ENCODE measurements at regions not wholly inside any gene's neighbourhood (a gene's known extent, or its start where the extent isn't known, plus 50 kb on each side); places are given as distances from the start of the nearest gene placed in this dataset.

DNA sequence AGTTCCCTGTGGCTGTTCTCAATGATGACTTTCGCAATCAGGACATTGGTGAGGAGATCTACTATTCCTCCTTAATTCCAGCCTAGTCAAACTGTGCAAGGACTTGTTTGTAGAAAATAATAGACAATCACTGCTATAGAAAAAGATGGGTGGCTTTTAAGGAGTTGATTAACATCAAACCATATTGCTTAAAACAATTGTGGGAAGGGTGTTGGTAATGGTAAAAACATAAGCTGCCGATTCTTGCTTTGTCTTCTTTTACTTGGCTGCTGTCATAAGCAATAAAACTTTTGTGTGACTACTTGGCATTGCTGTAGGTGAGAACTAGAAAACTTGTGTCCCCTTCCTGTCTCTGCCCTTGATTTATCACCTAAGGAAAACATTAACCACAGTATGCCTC, 561.2 kb upstream of the SEMA6A start:
- DNase-seq (ENCODE audit: low read depth, low spot score) = no peak
- Histone ChIP-seq H3K79me2 (ENCODE audit: control insufficient read depth, insufficient read depth, low read length) (no peaks in the 10 kb centered on the region), H4K20me1 (replicated peaks; ENCODE audit: control insufficient read depth, extremely low read depth, insufficient read depth, low read length) (no peaks in the 10 kb centered on the region), H3K27me3 (ENCODE audit: control insufficient read depth in 2 of 2, insufficient read depth in 2 of 2, low read length in 2 of 2) (no peaks in the 10 kb centered on the region), H3K4me1 (ENCODE audit: control insufficient read depth, extremely low read depth, insufficient read depth, low read length) (no peaks in the 10 kb centered on the region), H2AFZ (ENCODE audit: low read depth, low read length) (no peak overlapping the region), H3K27ac (ENCODE audit: insufficient read depth, low read depth, low read length) (no peak overlapping the region), H3K9ac (replicated peaks; ENCODE audit: extremely low read depth, insufficient read depth, low read length) (no peak overlapping the region), H3K4me3 (replicated peaks in 1 of 3; ENCODE audit: insufficient read depth in 1 of 3, low read depth in 1 of 3, low read length in 3 of 3) (no peak overlapping the region), H3K9me1 (replicated peaks; ENCODE audit: control insufficient read depth, extremely low read depth, insufficient read depth, low read length) (no peaks in the 10 kb centered on the region), H3K9me3 (replicated peaks; ENCODE audit: control insufficient read depth, insufficient read depth, low read length) (no peaks in the 10 kb centered on the region), H3K4me2 (ENCODE audit: insufficient read depth, low read length) (no peak overlapping the region), H3K36me3 (ENCODE audit: control insufficient read depth in 2 of 2, extremely low read depth in 1 of 2, insufficient read depth in 2 of 2, low read length in 2 of 2) (no peaks in the 10 kb centered on the region)
- intact Hi-C loops (cut with micrococcal nuclease) (no loop called here), dilution Hi-C loops (cut with MboI; ENCODE audit: extremely low pct_ligation_motif_present, low sequenced_read_pairs) (no loop called here)
- TF ChIP-seq, protein P1, sequence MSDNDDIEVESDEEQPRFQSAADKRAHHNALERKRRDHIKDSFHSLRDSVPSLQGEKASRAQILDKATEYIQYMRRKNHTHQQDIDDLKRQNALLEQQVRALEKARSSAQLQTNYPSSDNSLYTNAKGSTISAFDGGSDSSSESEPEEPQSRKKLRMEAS (IDR thresholded peaks at IDR 0.05; ENCODE audit: insufficient read depth, insufficient read length) = no peak
- no peak for TF ChIP-seq FOS (IDR thresholded peaks at IDR 0.05; ENCODE audit: borderline replicate concordance, insufficient read depth, low read length)
- TF ChIP-seq GATA2 (IDR thresholded peaks at IDR 0.05; ENCODE audit: insufficient read depth, insufficient read length, low read depth, low read length) = no peak
- TF ChIP-seq JUN (IDR thresholded peaks at IDR 0.05; ENCODE audit: borderline replicate concordance, insufficient read depth, insufficient read length, low read depth) = no peak
- no peak for TF ChIP-seq POLR2A (IDR thresholded peaks at IDR 0.05; ENCODE audit: low read depth, low read length)
- TF ChIP-seq, protein P2, sequence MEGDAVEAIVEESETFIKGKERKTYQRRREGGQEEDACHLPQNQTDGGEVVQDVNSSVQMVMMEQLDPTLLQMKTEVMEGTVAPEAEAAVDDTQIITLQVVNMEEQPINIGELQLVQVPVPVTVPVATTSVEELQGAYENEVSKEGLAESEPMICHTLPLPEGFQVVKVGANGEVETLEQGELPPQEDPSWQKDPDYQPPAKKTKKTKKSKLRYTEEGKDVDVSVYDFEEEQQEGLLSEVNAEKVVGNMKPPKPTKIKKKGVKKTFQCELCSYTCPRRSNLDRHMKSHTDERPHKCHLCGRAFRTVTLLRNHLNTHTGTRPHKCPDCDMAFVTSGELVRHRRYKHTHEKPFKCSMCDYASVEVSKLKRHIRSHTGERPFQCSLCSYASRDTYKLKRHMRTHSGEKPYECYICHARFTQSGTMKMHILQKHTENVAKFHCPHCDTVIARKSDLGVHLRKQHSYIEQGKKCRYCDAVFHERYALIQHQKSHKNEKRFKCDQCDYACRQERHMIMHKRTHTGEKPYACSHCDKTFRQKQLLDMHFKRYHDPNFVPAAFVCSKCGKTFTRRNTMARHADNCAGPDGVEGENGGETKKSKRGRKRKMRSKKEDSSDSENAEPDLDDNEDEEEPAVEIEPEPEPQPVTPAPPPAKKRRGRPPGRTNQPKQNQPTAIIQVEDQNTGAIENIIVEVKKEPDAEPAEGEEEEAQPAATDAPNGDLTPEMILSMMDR (IDR thresholded peaks at IDR 0.05; ENCODE audit: extremely low read depth in 1 of 2, insufficient read depth in 1 of 2, low read depth in 1 of 2, low read length in 2 of 2) = no peak
- TF ChIP-seq POLR2AphosphoS5 (IDR thresholded peaks at IDR 0.05; ENCODE audit: insufficient read depth, low read depth, low read length) = no peak
- no peak for TF ChIP-seq MYC (IDR thresholded peaks at IDR 0.05; ENCODE audit: low read depth, low read length)
- no peak for FAIRE-seq
- no TSS peak for BruUV-seq (replicated peaks)
- CTCF ChIA-PET = no interaction called here
- POLR2A ChIA-PET = no interaction called here
